ENCODE measurements at regions not wholly inside any gene's neighbourhood (a gene's known extent, or its start where the extent isn't known, plus 50 kb on each side); places are given as distances from the start of the nearest gene placed in this dataset.

DNA sequence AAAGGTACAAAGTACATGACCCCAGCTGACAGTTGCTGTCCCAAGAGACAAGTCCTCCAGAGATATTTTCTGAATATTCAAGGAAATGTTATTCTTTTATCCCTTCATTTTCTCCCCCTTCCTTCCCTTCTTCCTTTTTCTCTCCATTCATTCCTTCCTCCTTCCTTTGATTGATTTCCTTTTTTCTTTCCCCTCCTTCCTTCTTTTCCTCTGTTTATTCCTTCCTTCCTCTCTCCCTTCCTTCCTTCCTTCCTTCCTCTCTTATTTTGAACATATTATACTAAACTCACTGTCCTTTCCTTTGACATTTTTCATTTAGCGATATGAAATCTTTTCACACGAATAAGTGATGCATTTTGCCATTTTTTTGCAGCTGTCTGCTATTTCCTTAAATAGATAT lies 73.2 kb upstream of the HDDC2 start:
- Histone ChIP-seq H3K9ac (replicated peaks; ENCODE audit: extremely low read depth, insufficient read depth, low read length) (no peak overlapping the region), H4K20me1 (replicated peaks; ENCODE audit: control insufficient read depth, extremely low read depth, insufficient read depth, low read length) (no peaks in the 10 kb centered on the region), H3K9me1 (replicated peaks; ENCODE audit: control insufficient read depth, extremely low read depth, insufficient read depth, low read length) (no peaks in the 10 kb centered on the region), H3K36me3 (ENCODE audit: control insufficient read depth in 2 of 2, extremely low read depth in 1 of 2, insufficient read depth in 2 of 2, low read length in 2 of 2) (no peaks in the 10 kb centered on the region), H3K4me1 (ENCODE audit: control insufficient read depth, extremely low read depth, insufficient read depth, low read length) (no peaks in the 10 kb centered on the region), H3K27me3 (ENCODE audit: control insufficient read depth in 2 of 2, insufficient read depth in 2 of 2, low read length in 2 of 2) (peaks cover 3 to 36% of the 10 kb centered on the region in 2 experiments), H3K79me2 (ENCODE audit: control insufficient read depth, insufficient read depth, low read length) (no peaks in the 10 kb centered on the region), H3K27ac (ENCODE audit: insufficient read depth, low read depth, low read length) (no peak overlapping the region), H3K9me3 (replicated peaks; ENCODE audit: control insufficient read depth, insufficient read depth, low read length) (no peaks in the 10 kb centered on the region), H2AFZ (ENCODE audit: low read depth, low read length) (no peak overlapping the region), H3K4me3 (replicated peaks in 1 of 3; ENCODE audit: insufficient read depth in 1 of 3, low read depth in 1 of 3, low read length in 3 of 3) (no peak overlapping the region), H3K4me2 (ENCODE audit: insufficient read depth, low read length) (no peak overlapping the region)
- no TSS peak for BruUV-seq (replicated peaks)
- dilution Hi-C loops (cut with MboI; ENCODE audit: extremely low pct_ligation_motif_present, low sequenced_read_pairs), result no loop called here
- ChIA-PET POLR2A (no interaction called here), CTCF (no interaction called here)
- FAIRE-seq (no peak), DNase-seq (ENCODE audit: low read depth, low spot score) (no peak)
- TF ChIP-seq EZH2 (IDR thresholded peaks at IDR 0.05; ENCODE audit: borderline replicate concordance, low read depth, low read length, severe bottlenecking) (no peak), FOS (IDR thresholded peaks at IDR 0.05; ENCODE audit: borderline replicate concordance, insufficient read depth, low read length) (no peak)
- intact Hi-C loops (cut with micrococcal nuclease), result no loop called here

DNA sequence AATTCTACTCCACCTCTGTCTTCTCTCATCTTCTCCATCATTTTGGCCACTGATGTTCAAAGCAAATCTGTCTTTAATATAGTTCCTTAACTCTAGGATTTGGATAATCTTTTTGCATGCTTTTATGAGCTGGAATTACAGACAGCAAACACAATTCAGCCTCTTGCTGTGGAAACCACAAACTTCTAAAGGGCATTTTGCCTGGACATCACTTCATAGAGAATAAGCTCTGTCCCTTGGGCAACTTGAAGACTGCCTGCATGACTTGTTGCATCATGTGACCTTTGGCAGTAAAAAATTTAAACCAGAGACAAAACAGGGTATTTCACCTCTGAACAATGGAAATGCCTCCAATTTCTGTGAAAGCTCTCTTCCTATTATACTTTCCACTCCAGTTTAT lies 74.1 kb upstream of the HDDC2 start:
- Histone ChIP-seq H3K27me3 (ENCODE audit: control insufficient read depth in 2 of 2, insufficient read depth in 2 of 2, low read length in 2 of 2) (peaks cover 4 to 36% of the 10 kb centered on the region in 2 experiments), H3K4me3 (replicated peaks in 1 of 3; ENCODE audit: insufficient read depth in 1 of 3, low read depth in 1 of 3, low read length in 3 of 3) (no peak overlapping the region), H2AFZ (ENCODE audit: low read depth, low read length) (no peak overlapping the region), H3K4me2 (ENCODE audit: insufficient read depth, low read length) (no peak overlapping the region), H3K9me3 (replicated peaks; ENCODE audit: control insufficient read depth, insufficient read depth, low read length) (no peaks in the 10 kb centered on the region), H3K79me2 (ENCODE audit: control insufficient read depth, insufficient read depth, low read length) (no peaks in the 10 kb centered on the region), H3K27ac (ENCODE audit: insufficient read depth, low read depth, low read length) (no peak overlapping the region), H3K9me1 (replicated peaks; ENCODE audit: control insufficient read depth, extremely low read depth, insufficient read depth, low read length) (no peaks in the 10 kb centered on the region), H3K36me3 (ENCODE audit: control insufficient read depth in 2 of 2, extremely low read depth in 1 of 2, insufficient read depth in 2 of 2, low read length in 2 of 2) (no peaks in the 10 kb centered on the region), H4K20me1 (replicated peaks; ENCODE audit: control insufficient read depth, extremely low read depth, insufficient read depth, low read length) (no peaks in the 10 kb centered on the region), H3K4me1 (ENCODE audit: control insufficient read depth, extremely low read depth, insufficient read depth, low read length) (no peaks in the 10 kb centered on the region), H3K9ac (replicated peaks; ENCODE audit: extremely low read depth, insufficient read depth, low read length) (no peak overlapping the region)
- no TSS peak for BruUV-seq (replicated peaks)
- DNase-seq (ENCODE audit: low read depth, low spot score), result no peak
- FAIRE-seq, result no peak
- ChIA-PET POLR2A (no interaction called here), CTCF (no interaction called here)
- intact Hi-C loops (cut with micrococcal nuclease), result no loop called here
- TF ChIP-seq, protein P1, sequence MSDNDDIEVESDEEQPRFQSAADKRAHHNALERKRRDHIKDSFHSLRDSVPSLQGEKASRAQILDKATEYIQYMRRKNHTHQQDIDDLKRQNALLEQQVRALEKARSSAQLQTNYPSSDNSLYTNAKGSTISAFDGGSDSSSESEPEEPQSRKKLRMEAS (IDR thresholded peaks at IDR 0.05; ENCODE audit: insufficient read depth, insufficient read length), result no peak
- TF ChIP-seq EZH2 (IDR thresholded peaks at IDR 0.05; ENCODE audit: borderline replicate concordance, low read depth, low read length, severe bottlenecking) (no peak), FOS (IDR thresholded peaks at IDR 0.05; ENCODE audit: borderline replicate concordance, insufficient read depth, low read length) (no peak), JUN (IDR thresholded peaks at IDR 0.05; ENCODE audit: borderline replicate concordance, insufficient read depth, insufficient read length, low read depth) (no peak), MYC (IDR thresholded peaks at IDR 0.05; ENCODE audit: low read depth, low read length) (no peak), POLR2A (IDR thresholded peaks at IDR 0.05; ENCODE audit: low read depth, low read length) (no peak), GATA2 (IDR thresholded peaks at IDR 0.05; ENCODE audit: insufficient read depth, insufficient read length, low read depth, low read length) (no peak), CTCF (IDR thresholded peaks at IDR 0.05; ENCODE audit: extremely low read depth in 1 of 2, insufficient read depth in 1 of 2, low read depth in 1 of 2, low read length in 2 of 2) (no peak), POLR2AphosphoS5 (IDR thresholded peaks at IDR 0.05; ENCODE audit: insufficient read depth, low read depth, low read length) (no peak)
- dilution Hi-C loops (cut with MboI; ENCODE audit: extremely low pct_ligation_motif_present, low sequenced_read_pairs), result no loop called here

Measured in endothelial cell of umbilical vein (primary cell).